ENCODE measurements at regions not wholly inside any gene's neighbourhood (a gene's known extent, or its start where the extent isn't known, plus 50 kb on each side); places are given as distances from the start of the nearest gene placed in this dataset.

DNA sequence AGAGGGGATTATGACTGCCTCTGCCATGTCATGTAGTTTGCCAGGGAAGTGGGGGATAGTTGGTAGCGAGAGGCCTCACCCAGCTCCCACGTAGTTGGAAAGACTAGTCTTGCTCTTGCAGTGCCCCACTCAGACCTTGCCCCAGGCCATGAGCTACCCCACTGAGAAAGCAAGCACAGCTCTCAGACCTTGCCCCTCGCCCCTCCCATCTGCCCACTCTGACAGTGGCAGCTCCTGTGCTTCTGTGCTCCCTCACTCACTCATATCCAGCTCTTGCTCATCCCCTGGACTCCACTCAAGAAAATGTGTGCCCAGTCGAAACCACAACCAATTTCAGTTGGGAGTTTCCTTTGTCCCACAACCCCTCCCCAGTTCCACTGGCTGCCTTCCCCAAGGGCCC, 55.5 kb upstream of the BDKRB2 start:
- Histone ChIP-seq H4K91ac (ENCODE audit: insufficient read length, low read depth, low read length) (no peak overlapping the region), H3K9ac (ENCODE audit: extremely low read depth, insufficient read length, low read length) (no peak overlapping the region), H3K27ac (ENCODE audit: insufficient read length, low read depth, low read length) (no peak overlapping the region), H3K23ac (ENCODE audit: insufficient read length, low read depth, low read length) (no peak overlapping the region), H3K4me2 (ENCODE audit: insufficient read depth, insufficient read length, low read length) (no peak overlapping the region), H3K23me2 (ENCODE audit: insufficient read length, low read depth, low read length, poor library complexity, severe bottlenecking) (no peaks in the 10 kb centered on the region), H3K56ac (ENCODE audit: insufficient read length, low read depth, low read length) (no peak overlapping the region), H3K79me1 (ENCODE audit: insufficient read depth, low read depth, low read length, poor library complexity, severe bottlenecking) (no peaks in the 10 kb centered on the region), H3K27me3 (ENCODE audit: insufficient read depth, low read length) (no peaks in the 10 kb centered on the region), H2BK12ac (ENCODE audit: insufficient read length, low read depth, low read length) (no peak overlapping the region), H2BK120ac (ENCODE audit: low read depth, low read length, poor library complexity, severe bottlenecking) (no peak overlapping the region), H3K9me3 (ENCODE audit: control insufficient read depth, low read depth, low read length) (no peaks in the 10 kb centered on the region), H2BK15ac (ENCODE audit: low read depth, low read length) (no peak overlapping the region), H4K8ac (replicated peaks; ENCODE audit: insufficient read length, low read depth, low read length) (no peak overlapping the region), H3K18ac (ENCODE audit: insufficient read length, low read depth, low read length) (no peak overlapping the region), H2BK20ac (ENCODE audit: low read depth, low read length, poor library complexity, severe bottlenecking) (no peak overlapping the region), H3K4me1 (ENCODE audit: insufficient read depth, low read length) (no peaks in the 10 kb centered on the region), H3T11ph (ENCODE audit: low read length) (no peak overlapping the region), H3K4ac (ENCODE audit: low read depth, low read length) (no peak overlapping the region), H3K14ac (ENCODE audit: insufficient read depth, low read length) (no peak overlapping the region), H2BK5ac (ENCODE audit: insufficient read length, low read length) (no peak overlapping the region), H4K5ac (ENCODE audit: insufficient read length, low read depth, low read length) (no peak overlapping the region), H2AFZ (ENCODE audit: low read length) (no peak overlapping the region), H2AK5ac (ENCODE audit: insufficient read length, low read length) (no peak overlapping the region), H3K79me2 (ENCODE audit: insufficient read depth, low read length) (no peaks in the 10 kb centered on the region; the same call in 1 of the 2 replicates), H4K20me1 (ENCODE audit: control insufficient read depth, insufficient read depth, insufficient read length) (no peaks in the 10 kb centered on the region)
- Mint-ChIP-seq H3K4me3 (no peak overlapping the region), H3K9me3 (peaks cover 0 to 3% of the 10 kb centered on the region in 2 experiments; a peak in 2 of 5 replicates), H3K4me1 (no peaks in the 10 kb centered on the region), H3K27ac (no peak overlapping the region), H3K27me3 (ENCODE audit: low read depth) (peaks cover 2% of the 10 kb centered on the region), H3K36me3 (ENCODE audit: insufficient read depth in 1 of 3, low read depth in 3 of 3) (no peaks in the 10 kb centered on the region)
- DNase-seq: no peak
- TF ChIP-seq, protein P1, sequence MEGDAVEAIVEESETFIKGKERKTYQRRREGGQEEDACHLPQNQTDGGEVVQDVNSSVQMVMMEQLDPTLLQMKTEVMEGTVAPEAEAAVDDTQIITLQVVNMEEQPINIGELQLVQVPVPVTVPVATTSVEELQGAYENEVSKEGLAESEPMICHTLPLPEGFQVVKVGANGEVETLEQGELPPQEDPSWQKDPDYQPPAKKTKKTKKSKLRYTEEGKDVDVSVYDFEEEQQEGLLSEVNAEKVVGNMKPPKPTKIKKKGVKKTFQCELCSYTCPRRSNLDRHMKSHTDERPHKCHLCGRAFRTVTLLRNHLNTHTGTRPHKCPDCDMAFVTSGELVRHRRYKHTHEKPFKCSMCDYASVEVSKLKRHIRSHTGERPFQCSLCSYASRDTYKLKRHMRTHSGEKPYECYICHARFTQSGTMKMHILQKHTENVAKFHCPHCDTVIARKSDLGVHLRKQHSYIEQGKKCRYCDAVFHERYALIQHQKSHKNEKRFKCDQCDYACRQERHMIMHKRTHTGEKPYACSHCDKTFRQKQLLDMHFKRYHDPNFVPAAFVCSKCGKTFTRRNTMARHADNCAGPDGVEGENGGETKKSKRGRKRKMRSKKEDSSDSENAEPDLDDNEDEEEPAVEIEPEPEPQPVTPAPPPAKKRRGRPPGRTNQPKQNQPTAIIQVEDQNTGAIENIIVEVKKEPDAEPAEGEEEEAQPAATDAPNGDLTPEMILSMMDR (conservative IDR thresholded peaks at IDR 0.05): no peak
- WGBS (ENCODE audit: extremely low coverage, insufficient read length, low lambda C conversion rate): no CpG with 5 or more reads among the region's 4 CpGs

All from H9 (cell line).